ENCODE measurements at regions not wholly inside any gene's neighbourhood (a gene's known extent, or its start where the extent isn't known, plus 50 kb on each side); places are given as distances from the start of the nearest gene placed in this dataset.

DNA sequence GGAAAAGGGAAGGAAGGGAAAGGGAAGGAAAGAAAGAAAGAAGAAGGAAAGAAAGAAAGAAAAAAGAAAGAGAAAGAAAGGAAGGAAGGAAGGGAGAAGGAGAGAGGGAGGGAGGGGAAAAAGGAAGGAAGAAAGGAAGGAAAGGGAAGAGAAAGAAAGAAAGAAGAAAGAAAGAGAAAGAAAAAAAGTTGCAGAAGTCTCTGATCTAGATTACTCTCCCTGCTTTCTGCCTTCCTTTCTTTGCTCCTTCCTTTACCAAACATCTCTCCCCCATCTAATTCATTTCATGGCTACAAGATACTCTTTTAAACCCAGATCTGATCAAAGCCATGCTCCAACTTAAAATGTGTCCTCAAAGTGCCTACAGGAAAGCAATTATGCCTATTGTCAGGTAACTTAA is 148.6 kb downstream of the KIT start:
- no peak overlapping the region for H3K27ac ChIP-seq (ENCODE audit: low read depth, low read length)
- no peaks in the 10 kb centered on the region for H3K9me3 ChIP-seq (ENCODE audit: low read depth, low read length)
- H3K4me2 ChIP-seq (ENCODE audit: insufficient read depth, low read length): no peak overlapping the region
- no peaks in the 10 kb centered on the region for H3K27me3 ChIP-seq (ENCODE audit: insufficient read depth, low read length)
- no peak overlapping the region for H2AFZ ChIP-seq (ENCODE audit: low read length)
- H3K79me2 ChIP-seq (ENCODE audit: insufficient read depth, low read length): no peaks in the 10 kb centered on the region
- DNase-seq (ENCODE audit: insufficient read length, low spot score, missing footprints): no peak
- H4K20me1 ChIP-seq (ENCODE audit: insufficient read depth, low read length): no peaks in the 10 kb centered on the region
- H3K4me3 ChIP-seq (ENCODE audit: insufficient read depth, low read length): no peak overlapping the region
- TF ChIP-seq, protein P1, sequence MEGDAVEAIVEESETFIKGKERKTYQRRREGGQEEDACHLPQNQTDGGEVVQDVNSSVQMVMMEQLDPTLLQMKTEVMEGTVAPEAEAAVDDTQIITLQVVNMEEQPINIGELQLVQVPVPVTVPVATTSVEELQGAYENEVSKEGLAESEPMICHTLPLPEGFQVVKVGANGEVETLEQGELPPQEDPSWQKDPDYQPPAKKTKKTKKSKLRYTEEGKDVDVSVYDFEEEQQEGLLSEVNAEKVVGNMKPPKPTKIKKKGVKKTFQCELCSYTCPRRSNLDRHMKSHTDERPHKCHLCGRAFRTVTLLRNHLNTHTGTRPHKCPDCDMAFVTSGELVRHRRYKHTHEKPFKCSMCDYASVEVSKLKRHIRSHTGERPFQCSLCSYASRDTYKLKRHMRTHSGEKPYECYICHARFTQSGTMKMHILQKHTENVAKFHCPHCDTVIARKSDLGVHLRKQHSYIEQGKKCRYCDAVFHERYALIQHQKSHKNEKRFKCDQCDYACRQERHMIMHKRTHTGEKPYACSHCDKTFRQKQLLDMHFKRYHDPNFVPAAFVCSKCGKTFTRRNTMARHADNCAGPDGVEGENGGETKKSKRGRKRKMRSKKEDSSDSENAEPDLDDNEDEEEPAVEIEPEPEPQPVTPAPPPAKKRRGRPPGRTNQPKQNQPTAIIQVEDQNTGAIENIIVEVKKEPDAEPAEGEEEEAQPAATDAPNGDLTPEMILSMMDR (IDR thresholded peaks at IDR 0.05; ENCODE audit: extremely low read depth, low read depth, low read length): no peak
- no peaks in the 10 kb centered on the region for H3K4me1 ChIP-seq (ENCODE audit: insufficient read depth, low read length)
- H3K36me3 ChIP-seq (ENCODE audit: insufficient read depth, low read length): no peaks in the 10 kb centered on the region

DNA sequence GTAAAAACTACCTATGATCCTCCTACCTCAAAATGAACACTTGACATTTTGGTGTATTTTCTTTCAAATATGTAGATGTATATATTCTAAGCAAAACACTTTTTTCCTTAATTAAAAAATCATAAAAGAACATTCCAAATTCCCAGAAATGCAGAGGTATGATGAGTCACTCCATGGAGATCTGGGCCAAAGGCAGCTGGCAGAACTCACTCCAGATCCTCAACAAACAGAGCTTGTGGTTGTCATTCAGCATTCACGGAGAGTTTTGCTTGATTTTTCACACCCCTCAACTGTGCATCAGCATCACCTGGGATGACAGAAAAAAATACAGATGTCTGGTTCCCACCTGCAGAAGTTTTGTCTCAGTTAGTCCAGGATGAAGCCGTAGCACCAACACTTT is 144.6 kb downstream of the KIT start:
- no peaks in the 10 kb centered on the region for H3K27me3 ChIP-seq (ENCODE audit: insufficient read depth, low read length)
- no peak overlapping the region for H3K27ac ChIP-seq (ENCODE audit: low read depth, low read length)
- DNase-seq (ENCODE audit: insufficient read length, low spot score, missing footprints): no peak
- no peaks in the 10 kb centered on the region for H3K79me2 ChIP-seq (ENCODE audit: insufficient read depth, low read length)
- no peaks in the 10 kb centered on the region for H3K9me3 ChIP-seq (ENCODE audit: low read depth, low read length)
- H4K20me1 ChIP-seq (ENCODE audit: insufficient read depth, low read length): no peaks in the 10 kb centered on the region
- H3K4me2 ChIP-seq (ENCODE audit: insufficient read depth, low read length): no peak overlapping the region
- H3K4me3 ChIP-seq (ENCODE audit: insufficient read depth, low read length): no peak overlapping the region
- TF ChIP-seq, protein P1 (IDR thresholded peaks at IDR 0.05; ENCODE audit: extremely low read depth, low read depth, low read length): no peak
- H3K36me3 ChIP-seq (ENCODE audit: insufficient read depth, low read length): no peaks in the 10 kb centered on the region
- H2AFZ ChIP-seq (ENCODE audit: low read length): no peak overlapping the region
- no peaks in the 10 kb centered on the region for H3K4me1 ChIP-seq (ENCODE audit: insufficient read depth, low read length)

DNA sequence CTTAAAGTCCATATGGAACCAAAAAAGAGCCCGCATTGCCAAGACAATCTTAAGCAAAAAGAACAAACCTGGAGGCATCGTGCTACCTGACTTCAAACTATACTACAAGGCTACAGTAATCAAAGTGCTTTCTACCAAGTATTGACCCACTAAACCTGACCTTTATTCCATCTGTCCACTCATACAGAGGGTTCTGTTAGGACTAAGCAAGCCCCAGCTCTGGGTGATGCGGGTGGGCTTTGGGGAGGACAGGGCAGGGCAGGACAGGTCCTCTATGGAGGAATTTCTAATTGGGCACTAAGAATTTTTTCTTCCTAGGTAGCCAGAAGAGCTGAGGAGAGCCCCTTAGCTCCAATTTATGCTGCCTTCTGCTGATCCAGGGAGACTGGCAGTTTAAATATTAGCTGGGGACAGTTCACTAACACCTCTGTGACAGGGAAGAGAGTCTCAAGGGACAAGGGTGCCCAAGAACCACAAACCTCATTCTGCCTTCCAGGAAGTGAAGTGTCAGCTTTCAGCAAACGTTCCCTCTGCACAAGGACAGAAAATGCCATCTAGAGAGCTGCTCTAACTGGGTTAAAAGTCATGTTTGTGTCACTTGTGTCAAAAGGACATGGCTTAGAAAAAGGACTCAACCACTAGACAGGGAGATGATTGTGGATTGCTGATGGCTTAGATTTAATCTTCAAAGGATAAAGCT is 143.2 kb downstream of the KIT start:
- TF ChIP-seq, protein P1 (IDR thresholded peaks at IDR 0.05; ENCODE audit: extremely low read depth, low read depth, low read length): no peak
- no peak overlapping the region for H3K4me2 ChIP-seq (ENCODE audit: insufficient read depth, low read length)
- H3K79me2 ChIP-seq (ENCODE audit: insufficient read depth, low read length): no peaks in the 10 kb centered on the region
- no peaks in the 10 kb centered on the region for H3K4me1 ChIP-seq (ENCODE audit: insufficient read depth, low read length)
- H3K4me3 ChIP-seq (ENCODE audit: insufficient read depth, low read length): no peak overlapping the region
- H4K20me1 ChIP-seq (ENCODE audit: insufficient read depth, low read length): no peaks in the 10 kb centered on the region
- H3K27ac ChIP-seq (ENCODE audit: low read depth, low read length): no peak overlapping the region
- no peaks in the 10 kb centered on the region for H3K36me3 ChIP-seq (ENCODE audit: insufficient read depth, low read length)
- no peaks in the 10 kb centered on the region for H3K27me3 ChIP-seq (ENCODE audit: insufficient read depth, low read length)
- no peaks in the 10 kb centered on the region for H3K9me3 ChIP-seq (ENCODE audit: low read depth, low read length)
- DNase-seq (ENCODE audit: insufficient read length, low spot score, missing footprints): no peak
- H2AFZ ChIP-seq (ENCODE audit: low read length): no peak overlapping the region

- Histone ChIP-seq H3K27me3 (ENCODE audit: insufficient read depth, low read length) (no peaks in the 10 kb centered on the region), H3K4me3 (ENCODE audit: insufficient read depth, low read length) (no peak overlapping the region), H3K27ac (ENCODE audit: low read depth, low read length) (no peak overlapping the region), H3K79me2 (ENCODE audit: insufficient read depth, low read length) (no peaks in the 10 kb centered on the region), H3K4me2 (ENCODE audit: insufficient read depth, low read length) (no peak overlapping the region), H3K4me1 (ENCODE audit: insufficient read depth, low read length) (no peaks in the 10 kb centered on the region), H3K9me3 (ENCODE audit: low read depth, low read length) (no peaks in the 10 kb centered on the region), H2AFZ (ENCODE audit: low read length) (no peak overlapping the region), H3K36me3 (ENCODE audit: insufficient read depth, low read length) (no peaks in the 10 kb centered on the region), H4K20me1 (ENCODE audit: insufficient read depth, low read length) (no peaks in the 10 kb centered on the region)
- no peak for DNase-seq (ENCODE audit: insufficient read length, low spot score, missing footprints)
- TF ChIP-seq, protein P1 (IDR thresholded peaks at IDR 0.05; ENCODE audit: extremely low read depth, low read depth, low read length): no peak
These were observed 136.8 kb downstream of the KIT start for GRCh38 chr4:54794579-54794978.

All from osteoblast (primary cell).